ENCODE measurements at regions not wholly inside any gene's neighbourhood (a gene's known extent, or its start where the extent isn't known, plus 50 kb on each side); places are given as distances from the start of the nearest gene placed in this dataset.

DNA sequence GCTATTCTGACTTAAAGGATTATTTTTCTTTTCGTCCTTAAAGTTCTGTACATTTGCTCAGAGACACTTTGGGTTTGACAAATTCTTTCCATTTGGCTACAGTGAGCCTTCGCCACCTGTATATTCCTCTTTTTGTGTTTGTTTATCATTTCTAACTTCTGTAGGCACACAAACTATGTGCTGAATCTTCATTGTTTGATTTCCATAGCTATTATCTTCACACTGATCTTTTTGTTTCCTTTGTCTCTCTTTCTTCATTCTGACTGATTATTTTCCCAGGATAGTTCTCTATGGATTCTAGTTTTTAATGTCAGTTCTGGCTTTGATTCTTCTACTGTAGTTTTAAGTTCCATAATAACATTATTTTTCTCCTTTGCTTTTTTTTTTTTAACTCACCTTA lies 350.2 kb downstream of the ZNF521 start:
- TF ChIP-seq, protein P1, sequence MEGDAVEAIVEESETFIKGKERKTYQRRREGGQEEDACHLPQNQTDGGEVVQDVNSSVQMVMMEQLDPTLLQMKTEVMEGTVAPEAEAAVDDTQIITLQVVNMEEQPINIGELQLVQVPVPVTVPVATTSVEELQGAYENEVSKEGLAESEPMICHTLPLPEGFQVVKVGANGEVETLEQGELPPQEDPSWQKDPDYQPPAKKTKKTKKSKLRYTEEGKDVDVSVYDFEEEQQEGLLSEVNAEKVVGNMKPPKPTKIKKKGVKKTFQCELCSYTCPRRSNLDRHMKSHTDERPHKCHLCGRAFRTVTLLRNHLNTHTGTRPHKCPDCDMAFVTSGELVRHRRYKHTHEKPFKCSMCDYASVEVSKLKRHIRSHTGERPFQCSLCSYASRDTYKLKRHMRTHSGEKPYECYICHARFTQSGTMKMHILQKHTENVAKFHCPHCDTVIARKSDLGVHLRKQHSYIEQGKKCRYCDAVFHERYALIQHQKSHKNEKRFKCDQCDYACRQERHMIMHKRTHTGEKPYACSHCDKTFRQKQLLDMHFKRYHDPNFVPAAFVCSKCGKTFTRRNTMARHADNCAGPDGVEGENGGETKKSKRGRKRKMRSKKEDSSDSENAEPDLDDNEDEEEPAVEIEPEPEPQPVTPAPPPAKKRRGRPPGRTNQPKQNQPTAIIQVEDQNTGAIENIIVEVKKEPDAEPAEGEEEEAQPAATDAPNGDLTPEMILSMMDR (IDR thresholded peaks at IDR 0.05), result no peak
- TF ChIP-seq POLR2A (IDR thresholded peaks at IDR 0.05), result no peak

Data from uterus (tissue), 2 donors.